Endothelial cell of umbilical vein (primary cell): ENCODE measurements at regions not wholly inside any gene's neighbourhood (a gene's known extent, or its start where the extent isn't known, plus 50 kb on each side); places are given as distances from the start of the nearest gene placed in this dataset.

Experiments used
- BruUV-seq: library from RNA; stranded (reverse); fragments of 400-500 nt; replicated peaks from 2 replicates; lab custom pipeline; 2021; lab: Mats Ljungman, UMichigan
- CTCF ChIA-PET: fragments of 300-600, 350-600 bp; sonication (Branson Sonifier 250); formaldehyde crosslinking; loops from one replicate; lab custom pipeline; 2021; ENCODE audit warnings: antibody characterized with exemption, inconsistent platforms; lab: Charles Lee
- POLR2A ChIA-PET: fragments of 300-600, 350-600 bp; sonication (Branson Sonifier 250); formaldehyde crosslinking; loops from one replicate; lab custom pipeline; 2021; ENCODE audit warnings: antibody characterized with exemption, inconsistent platforms; lab: Charles Lee
- DNase-seq: peaks from one replicate; pipeline ENCODE4 v3.0.0-alpha.2; 2011; ENCODE audit warnings: low read depth, low spot score
- FAIRE-seq: peaks from 2 replicates; lab custom pipeline; 2011; peaks lifted over from hg19 to GRCh38; lab: Jason Lieb, UNC
- H2AFZ ChIP-seq: 2 replicates; pipeline ENCODE4 v1.6.0; 2012; ENCODE audit warnings: low read depth, low read length, control low read depth, inconsistent platforms
- H3K27ac ChIP-seq: 2 replicates; pipeline ENCODE4 v1.5.1; 2011; ENCODE audit warnings: low read depth, mild to moderate bottlenecking, control low read depth, low read length, moderate library complexity; ENCODE audit not compliant: insufficient read depth
- H3K27me3 ChIP-seq, 2 experiments: 2 replicates each; pipeline versions ENCODE4 v1.6.0 to v1.6.1; 2011; ENCODE audit warnings: low read length in 2 of 2, mixed read lengths in 1 of 2; ENCODE audit not compliant: control insufficient read depth in 2 of 2, insufficient read depth in 2 of 2
- H3K36me3 ChIP-seq, 2 experiments: 2 replicates in 1 of 2; 3 replicates in 1 of 2; pipeline ENCODE4 v1.5.1; 2011; ENCODE audit warnings: low read length in 2 of 2, mild to moderate bottlenecking in 1 of 2, moderate library complexity in 1 of 2; ENCODE audit not compliant: control insufficient read depth in 2 of 2, insufficient read depth in 2 of 2; ENCODE audit errors: extremely low read depth in 1 of 2
- H3K4me1 ChIP-seq: 3 replicates; pipeline ENCODE4 v1.5.1; 2011; ENCODE audit warnings: mild to moderate bottlenecking, low read length; ENCODE audit not compliant: control insufficient read depth, insufficient read depth; ENCODE audit errors: extremely low read depth
- H3K4me2 ChIP-seq: 2 replicates; pipeline ENCODE4 v1.6.1; 2011; ENCODE audit warnings: low read length, control low read depth, mixed read lengths; ENCODE audit not compliant: insufficient read depth
- H3K4me3 ChIP-seq, 3 experiments: fragments of 200-600 bp in 1 of 3; sonication (generic), shearing (Covaris generic) in 1 of 3; replicated peaks in 1 of 3; 2 replicates each; pipeline ENCODE4 v1.5.1; 2011 to 2016; ENCODE audit warnings: control low read depth in 3 of 3, low read length in 3 of 3, mild to moderate bottlenecking in 2 of 3, inconsistent platforms in 1 of 3, low read depth in 1 of 3, moderate library complexity in 1 of 3; ENCODE audit not compliant: insufficient read depth in 1 of 3
- H3K79me2 ChIP-seq: 2 replicates; pipeline ENCODE4 v1.6.0; 2012; ENCODE audit warnings: low read length, inconsistent platforms; ENCODE audit not compliant: control insufficient read depth, insufficient read depth
- H3K9ac ChIP-seq: replicated peaks from 2 replicates; pipeline ENCODE3; 2011; ENCODE audit warnings: low read length, control low read depth; ENCODE audit not compliant: insufficient read depth; ENCODE audit errors: extremely low read depth
- H3K9me1 ChIP-seq: replicated peaks from 3 replicates; pipeline ENCODE4 v1.6.0; 2011; ENCODE audit warnings: mild to moderate bottlenecking, low read length; ENCODE audit not compliant: control insufficient read depth, insufficient read depth; ENCODE audit errors: extremely low read depth
- H3K9me3 ChIP-seq: replicated peaks from 2 replicates; pipeline ENCODE4 v1.5.1; 2012; ENCODE audit warnings: low read length, inconsistent platforms; ENCODE audit not compliant: control insufficient read depth, insufficient read depth
- H4K20me1 ChIP-seq: replicated peaks from 2 replicates; pipeline ENCODE3; 2011; ENCODE audit warnings: mild to moderate bottlenecking, low read length; ENCODE audit not compliant: control insufficient read depth, insufficient read depth; ENCODE audit errors: extremely low read depth
- CTCF ChIP-seq, 2 donors: IDR thresholded peaks; 1 replicate in 1 of 2; 2 replicates in 1 of 2; pipeline ENCODE4 v1.5.1; 2011; ENCODE audit warnings: low read length in 2 of 2, mild to moderate bottlenecking in 2 of 2, moderate library complexity in 2 of 2, control low read depth in 1 of 2, inconsistent platforms in 1 of 2, low read depth in 1 of 2; ENCODE audit not compliant: insufficient read depth in 1 of 2; ENCODE audit errors: extremely low read depth in 1 of 2
- FOS ChIP-seq: IDR thresholded peaks from 2 replicates; pipeline ENCODE4 v1.6.1; 2011; ENCODE audit warnings: mild to moderate bottlenecking, low read length, moderate library complexity, borderline replicate concordance; ENCODE audit not compliant: insufficient read depth
- GATA2 ChIP-seq: IDR thresholded peaks from 2 replicates; pipeline ENCODE4 v1.7.0; 2011; ENCODE audit warnings: low read depth, mild to moderate bottlenecking, moderate library complexity, mixed read lengths, low read length; ENCODE audit not compliant: insufficient read length, insufficient read depth
- JUN ChIP-seq: IDR thresholded peaks from 2 replicates; pipeline ENCODE4 v1.6.1; 2011; ENCODE audit warnings: borderline replicate concordance, low read depth; ENCODE audit not compliant: insufficient read length, insufficient read depth
- MAX ChIP-seq: IDR thresholded peaks from 2 replicates; pipeline ENCODE4 v1.6.1; 2011; ENCODE audit not compliant: insufficient read depth, insufficient read length
- MYC ChIP-seq: IDR thresholded peaks from one replicate; pipeline ENCODE4 v1.6.1; 2011; ENCODE audit warnings: mild to moderate bottlenecking, low read depth, low read length
- POLR2A ChIP-seq: IDR thresholded peaks from 2 replicates; pipeline ENCODE4 v1.6.1; 2012; ENCODE audit warnings: low read depth, mild to moderate bottlenecking, control low read depth, low read length
- POLR2AphosphoS5 ChIP-seq: IDR thresholded peaks from 2 replicates; pipeline ENCODE4 v1.6.1; 2012; ENCODE audit warnings: low read depth, mild to moderate bottlenecking, control low read depth, low read length, moderate library complexity; ENCODE audit not compliant: insufficient read depth
- dilution Hi-C: fragments of 300-500 bp; cut with MboI; formaldehyde crosslinking; loops from one replicate; pipeline ENCODE4 v1.15.0; 2019; ENCODE audit warnings: low sequenced_read_pairs; ENCODE audit not compliant: extremely low pct_ligation_motif_present
- intact Hi-C: fragments of 100-400 bp; cut with micrococcal nuclease; formaldehyde crosslinking; loops from one replicate; pipeline ENCODE4 v1.10.0; 2022

- Histone ChIP-seq H3K9ac (no peak overlapping the region), H2AFZ (no peak overlapping the region), H3K9me3 (no peaks in the 10 kb centered on the region), H3K9me1 (no peaks in the 10 kb centered on the region), H3K36me3 (no peaks in the 10 kb centered on the region), H3K27me3 (no peaks in the 10 kb centered on the region), H3K4me1 (peaks cover 13% of the 10 kb centered on the region), H3K4me3 (no peak overlapping the region), H4K20me1 (no peaks in the 10 kb centered on the region), H3K79me2 (no peaks in the 10 kb centered on the region), H3K27ac (no peak overlapping the region), H3K4me2 (no peak overlapping the region)
- DNase-seq = no peak
- no TSS peak for BruUV-seq
- ChIA-PET CTCF (no interaction called here), POLR2A (no interaction called here)
- no peak for FAIRE-seq
- TF ChIP-seq POLR2AphosphoS5 (no peak), JUN (no peak)
- dilution Hi-C loops = no loop called here
- intact Hi-C loops = no loop called here
Observed at GRCh38 chr6:139887275-139887674, 512.8 kb upstream of the CITED2 start.

- no peaks in the 10 kb centered on the region for H3K9me3 ChIP-seq
- no peak overlapping the region for H2AFZ ChIP-seq
- H4K20me1 ChIP-seq = no peaks in the 10 kb centered on the region
- intact Hi-C loops (no loop called here), dilution Hi-C loops (no loop called here)
- FAIRE-seq (no peak), DNase-seq (no peak)
- ChIA-PET POLR2A (no interaction called here), CTCF (no interaction called here)
- H3K9ac ChIP-seq = no peak overlapping the region
- no TSS peak for BruUV-seq
- TF ChIP-seq FOS (no peak), POLR2A (no peak), CTCF (IDR thresholded peaks at IDR 0.05; ENCODE audit: extremely low read depth in 1 of 2, insufficient read depth in 1 of 2, low read depth in 1 of 2, low read length in 2 of 2) (no peak), MAX (no peak), MYC (no peak), POLR2AphosphoS5 (no peak), GATA2 (no peak), JUN (no peak)
- no peaks in the 10 kb centered on the region for H3K27me3 ChIP-seq
- H3K27ac ChIP-seq = no peak overlapping the region
- no peak overlapping the region for H3K4me2 ChIP-seq
- H3K4me3 ChIP-seq = no peak overlapping the region
- H3K4me1 ChIP-seq = peaks cover 14% of the 10 kb centered on the region
- H3K9me1 ChIP-seq = no peaks in the 10 kb centered on the region
- H3K79me2 ChIP-seq = no peaks in the 10 kb centered on the region
- H3K36me3 ChIP-seq = no peaks in the 10 kb centered on the region
Observed at GRCh38 chr6:139886396-139886795, 511.9 kb upstream of the CITED2 start.
